ENCODE measurements at regions not wholly inside any gene's neighbourhood (a gene's known extent, or its start where the extent isn't known, plus 50 kb on each side); places are given as distances from the start of the nearest gene placed in this dataset.

- no TSS peak for BruUV-seq (replicated peaks)
- no peak for TF ChIP-seq CTCF (IDR thresholded peaks at IDR 0.05; ENCODE audit: insufficient read depth in 1 of 2, low read depth in 1 of 2, low read length in 1 of 2, severe bottlenecking in 1 of 2, unreplicated experiment in 1 of 2)
- Histone ChIP-seq H3K36me3 (ENCODE audit: control insufficient read depth, insufficient read depth, low read length) (no peaks in the 10 kb centered on the region), H3K4me3 (ENCODE audit: low read depth, low read length) (no peak overlapping the region), H3K9me3 (no peaks in the 10 kb centered on the region), H3K4me1 (no peaks in the 10 kb centered on the region), H3K27me3 (replicated peaks; ENCODE audit: control insufficient read depth, insufficient read depth, low read length) (no peaks in the 10 kb centered on the region)
- H3K27ac Mint-ChIP-seq (ENCODE audit: unreplicated experiment) = no peak overlapping the region
- intact Hi-C loops (cut with micrococcal nuclease; ENCODE audit: unreplicated experiment) = no loop called here
- no peaks in the 10 kb centered on the region for H3K4me1 Mint-ChIP-seq (ENCODE audit: low read depth, unreplicated experiment)
- no peaks in the 10 kb centered on the region for H3K36me3 Mint-ChIP-seq (ENCODE audit: insufficient read depth, unreplicated experiment)
- no peak overlapping the region for H3K4me3 Mint-ChIP-seq (ENCODE audit: unreplicated experiment)
- ChIA-PET POLR2A (no interaction called here), CTCF (no interaction called here)
- no peaks in the 10 kb centered on the region for H3K9me3 Mint-ChIP-seq (ENCODE audit: unreplicated experiment)
- no peaks in the 10 kb centered on the region for H3K27me3 Mint-ChIP-seq (ENCODE audit: insufficient read depth, unreplicated experiment)
- no peak for DNase-seq
Measured at GRCh38 chr14:98803196-98803595, 468.8 kb downstream of the BCL11B start.

- H3K27me3 Mint-ChIP-seq (ENCODE audit: insufficient read depth, unreplicated experiment) = peaks cover 8% of the 10 kb centered on the region
- H3K4me3 ChIP-seq (ENCODE audit: low read depth, low read length) = no peak overlapping the region
- H3K27ac Mint-ChIP-seq (ENCODE audit: unreplicated experiment) = peak overlapping the region; percentile 73
- H3K9me3 ChIP-seq = no peaks in the 10 kb centered on the region
- intact Hi-C loops (cut with micrococcal nuclease; ENCODE audit: unreplicated experiment) = no loop called here
- H3K27me3 ChIP-seq (replicated peaks; ENCODE audit: control insufficient read depth, insufficient read depth, low read length) = no peaks in the 10 kb centered on the region
- no peak for TF ChIP-seq CTCF (IDR thresholded peaks at IDR 0.05; ENCODE audit: insufficient read depth in 1 of 2, low read depth in 1 of 2, low read length in 1 of 2, severe bottlenecking in 1 of 2, unreplicated experiment in 1 of 2)
- no peaks in the 10 kb centered on the region for H3K4me1 ChIP-seq
- H3K9me3 Mint-ChIP-seq (ENCODE audit: unreplicated experiment) = no peaks in the 10 kb centered on the region
- DNase-seq = no peak
- CTCF ChIA-PET = no interaction called here
- BruUV-seq (replicated peaks) = no TSS peak
- no peaks in the 10 kb centered on the region for H3K36me3 ChIP-seq (ENCODE audit: control insufficient read depth, insufficient read depth, low read length)
- H3K4me3 Mint-ChIP-seq (ENCODE audit: unreplicated experiment) = no peak overlapping the region
- H3K36me3 Mint-ChIP-seq (ENCODE audit: insufficient read depth, unreplicated experiment) = no peaks in the 10 kb centered on the region
- H3K4me1 Mint-ChIP-seq (ENCODE audit: low read depth, unreplicated experiment) = no peaks in the 10 kb centered on the region
- POLR2A ChIA-PET = no interaction called here
Measured at GRCh38 chr14:98808494-98809407, 463.2 kb downstream of the BCL11B start.

- Histone ChIP-seq H3K4me3 (ENCODE audit: low read depth, low read length) (no peak overlapping the region), H3K4me1 (no peaks in the 10 kb centered on the region), H3K27me3 (replicated peaks; ENCODE audit: control insufficient read depth, insufficient read depth, low read length) (no peaks in the 10 kb centered on the region), H3K9me3 (no peaks in the 10 kb centered on the region), H3K36me3 (ENCODE audit: control insufficient read depth, insufficient read depth, low read length) (no peaks in the 10 kb centered on the region)
- POLR2A ChIA-PET = no interaction called here
- Mint-ChIP-seq H3K27ac (ENCODE audit: unreplicated experiment) (no peak overlapping the region), H3K4me1 (ENCODE audit: low read depth, unreplicated experiment) (no peaks in the 10 kb centered on the region), H3K4me3 (ENCODE audit: unreplicated experiment) (no peak overlapping the region), H3K36me3 (ENCODE audit: insufficient read depth, unreplicated experiment) (no peaks in the 10 kb centered on the region), H3K9me3 (ENCODE audit: unreplicated experiment) (no peaks in the 10 kb centered on the region), H3K27me3 (ENCODE audit: insufficient read depth, unreplicated experiment) (peaks cover 10% of the 10 kb centered on the region)
- DNase-seq = no peak
- no peak for TF ChIP-seq CTCF (IDR thresholded peaks at IDR 0.05; ENCODE audit: insufficient read depth in 1 of 2, low read depth in 1 of 2, low read length in 1 of 2, severe bottlenecking in 1 of 2, unreplicated experiment in 1 of 2)
- CTCF ChIA-PET = no interaction called here
- BruUV-seq (replicated peaks) = no TSS peak
- intact Hi-C loops (cut with micrococcal nuclease; ENCODE audit: unreplicated experiment) = no loop called here
Measured at GRCh38 chr14:98816195-98816594, 455.8 kb downstream of the BCL11B start.

Data from Caco-2 (cell line).